Duodenal mucosa (tissue), 2 donors: ENCODE measurements at regions not wholly inside any gene's neighbourhood (a gene's known extent, or its start where the extent isn't known, plus 50 kb on each side); places are given as distances from the start of the nearest gene placed in this dataset.

ENCODE experiments used
- H3K27ac ChIP-seq: one replicate; pipeline ENCODE4 v1.7.0; 2013; ENCODE audit warnings: low read depth, low read length
- H3K27me3 ChIP-seq, 2 donors: one replicate each; pipeline ENCODE4 v1.7.0; 2013; ENCODE audit warnings: low read length in 2 of 2, control low read depth in 1 of 2; ENCODE audit not compliant: insufficient read depth in 2 of 2, control insufficient read depth in 1 of 2
- H3K36me3 ChIP-seq, 2 donors: one replicate each; pipeline ENCODE4 v1.7.0; 2013; ENCODE audit warnings: low read length in 2 of 2, control low read depth in 1 of 2; ENCODE audit not compliant: insufficient read depth in 2 of 2, control insufficient read depth in 1 of 2
- H3K4me1 ChIP-seq, 2 donors: one replicate each; pipeline ENCODE4 v1.7.0; 2013; ENCODE audit warnings: low read length in 2 of 2, control low read depth in 1 of 2; ENCODE audit not compliant: insufficient read depth in 2 of 2, control insufficient read depth in 1 of 2
- H3K4me3 ChIP-seq, 2 donors: one replicate each; pipeline ENCODE4 v1.7.0; 2013; ENCODE audit warnings: low read length in 2 of 2, low read depth in 1 of 2
- H3K9ac ChIP-seq, 2 donors: one replicate each; pipeline ENCODE4 v1.7.0; 2013; ENCODE audit warnings: low read length in 2 of 2, low read depth in 1 of 2
- H3K9me3 ChIP-seq, 2 donors: one replicate each; pipeline ENCODE4 v1.7.0; 2013; ENCODE audit warnings: low read length in 2 of 2, control low read depth in 1 of 2; ENCODE audit not compliant: control insufficient read depth in 1 of 2

- no peak overlapping the region for H3K9ac ChIP-seq
- H3K4me3 ChIP-seq = no peak overlapping the region
- H3K9me3 ChIP-seq = peaks cover 0 to 1% of the 10 kb centered on the region in 2 donors
- H3K27ac ChIP-seq = no peak overlapping the region
- H3K27me3 ChIP-seq = no peaks in the 10 kb centered on the region
- H3K36me3 ChIP-seq = no peaks in the 10 kb centered on the region
- H3K4me1 ChIP-seq = no peaks in the 10 kb centered on the region
Observed at GRCh38 chr2:46831869-46832265, 83.7 kb downstream of the MCFD2 start.

- H3K9me3 ChIP-seq = peaks cover 0 to 1% of the 10 kb centered on the region in 2 donors
- H3K9ac ChIP-seq = no peak overlapping the region
- no peaks in the 10 kb centered on the region for H3K4me1 ChIP-seq
- no peaks in the 10 kb centered on the region for H3K36me3 ChIP-seq
- H3K27ac ChIP-seq = no peak overlapping the region
- no peak overlapping the region for H3K4me3 ChIP-seq
- H3K27me3 ChIP-seq = no peaks in the 10 kb centered on the region
Observed at GRCh38 chr2:46831051-46831868, 84.3 kb downstream of the MCFD2 start.

DNA sequence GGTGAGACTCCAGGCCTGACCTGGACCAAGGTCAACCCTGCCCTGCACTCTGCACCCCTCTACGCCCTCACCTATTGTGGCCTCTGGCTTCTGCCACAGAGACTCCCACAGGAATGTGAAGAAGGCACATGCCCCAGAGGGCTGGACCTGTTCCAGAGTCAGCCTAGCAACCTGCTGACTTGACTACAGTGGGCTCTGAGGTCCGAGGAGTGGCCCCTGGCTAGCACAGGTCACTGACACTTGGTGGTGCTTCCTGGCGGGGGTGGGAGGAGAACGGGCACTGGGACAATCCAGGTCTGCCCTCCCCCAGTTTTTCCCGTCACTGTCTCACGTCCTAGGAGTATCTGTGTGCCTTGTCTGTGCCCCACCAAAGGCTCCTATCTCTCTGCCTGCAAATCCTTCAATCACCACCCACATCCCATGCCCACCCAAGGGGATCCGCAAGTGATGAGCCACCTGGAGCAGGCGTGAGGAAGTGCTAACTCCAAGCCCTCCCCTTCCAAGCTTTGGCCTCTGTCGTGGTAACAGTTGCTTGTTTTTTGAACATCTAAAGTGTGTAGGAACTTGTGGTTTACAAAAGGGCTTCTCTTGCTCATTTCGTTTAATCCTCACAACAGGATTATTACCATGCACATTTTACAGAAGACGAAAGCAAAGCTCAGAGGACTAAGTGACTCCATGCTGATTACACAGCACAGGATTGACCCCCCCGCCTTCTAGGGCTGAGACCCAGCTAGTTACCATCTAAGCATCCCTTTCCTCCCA lies 86.2 kb downstream of the MCFD2 start:
- H3K27me3 ChIP-seq = no peaks in the 10 kb centered on the region
- no peaks in the 10 kb centered on the region for H3K36me3 ChIP-seq
- H3K4me3 ChIP-seq = no peak overlapping the region
- H3K4me1 ChIP-seq = no peaks in the 10 kb centered on the region
- H3K27ac ChIP-seq = no peak overlapping the region
- no peak overlapping the region for H3K9ac ChIP-seq
- peaks cover 0 to 1% of the 10 kb centered on the region in 2 donors for H3K9me3 ChIP-seq

- H3K27me3 ChIP-seq = no peaks in the 10 kb centered on the region
- no peaks in the 10 kb centered on the region for H3K4me1 ChIP-seq
- H3K4me3 ChIP-seq = no peak overlapping the region
- no peaks in the 10 kb centered on the region for H3K36me3 ChIP-seq
- H3K27ac ChIP-seq = no peak overlapping the region
- peaks cover 0 to 1% of the 10 kb centered on the region in 2 donors for H3K9me3 ChIP-seq
- no peak overlapping the region for H3K9ac ChIP-seq
Observed at GRCh38 chr2:46828491-46829230, 86.9 kb downstream of the MCFD2 start.

DNA sequence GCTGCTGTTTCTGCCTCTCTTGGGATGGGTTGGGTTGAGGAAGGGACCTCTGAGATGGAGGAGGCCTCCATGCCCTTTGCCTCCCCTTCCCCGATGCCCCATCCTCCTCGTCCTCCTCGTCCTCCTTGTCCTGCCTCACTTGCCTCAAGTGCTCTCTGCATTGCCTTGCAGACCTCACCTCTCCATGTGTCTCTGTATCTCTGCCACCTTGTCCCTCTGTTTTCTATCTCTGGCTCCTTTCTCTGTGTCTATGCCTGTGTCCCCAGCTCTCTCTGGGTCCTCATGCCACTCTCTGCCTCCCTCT lies 87.5 kb downstream of the MCFD2 start:
- Histone ChIP-seq H3K9me3 (peaks cover 0 to 1% of the 10 kb centered on the region in 2 donors), H3K36me3 (no peaks in the 10 kb centered on the region), H3K4me1 (no peaks in the 10 kb centered on the region), H3K27ac (no peak overlapping the region), H3K27me3 (no peaks in the 10 kb centered on the region), H3K9ac (no peak overlapping the region), H3K4me3 (no peak overlapping the region)

GRCh38 chr2:46827274-46828134 lies 88.1 kb downstream of the MCFD2 start:
- no peaks in the 10 kb centered on the region for H3K27me3 ChIP-seq
- H3K27ac ChIP-seq = no peak overlapping the region
- H3K36me3 ChIP-seq = no peaks in the 10 kb centered on the region
- H3K4me3 ChIP-seq = no peak overlapping the region
- H3K4me1 ChIP-seq = no peaks in the 10 kb centered on the region
- H3K9me3 ChIP-seq = peaks cover 0 to 1% of the 10 kb centered on the region in 2 donors
- no peak overlapping the region for H3K9ac ChIP-seq

DNA sequence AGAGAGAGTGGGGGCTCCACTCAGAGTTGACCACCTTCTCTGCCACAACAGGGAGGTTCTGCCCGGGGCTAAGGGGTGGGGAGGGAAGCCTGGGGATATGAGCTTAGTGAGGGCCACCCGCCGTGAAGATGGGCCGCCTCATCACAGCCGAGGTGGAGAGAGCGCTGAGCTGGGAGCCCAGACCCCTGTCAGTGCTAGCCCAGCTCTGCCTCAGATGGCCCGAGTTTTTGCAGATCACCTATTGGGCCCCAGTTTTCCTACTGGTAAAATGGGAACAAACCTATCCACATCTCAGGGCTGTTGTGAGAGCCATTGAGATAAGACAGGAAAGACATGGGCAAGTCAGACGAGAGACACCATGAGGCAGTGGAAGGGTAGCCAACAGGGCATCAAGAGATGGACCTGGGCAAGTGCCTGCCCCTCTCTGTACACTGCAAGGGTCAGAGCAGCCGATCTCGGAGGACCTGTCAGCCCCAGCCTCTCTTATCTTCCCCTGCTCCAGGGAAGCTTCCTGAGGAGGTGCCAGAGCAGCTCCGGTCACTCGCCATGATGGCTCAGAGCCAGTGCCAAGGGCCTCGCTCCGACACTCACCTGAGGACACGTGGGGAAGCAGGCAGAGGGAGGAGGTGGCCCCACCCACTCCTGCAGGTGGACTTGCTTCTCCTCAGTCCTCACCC lies 88.9 kb downstream of the MCFD2 start:
- Histone ChIP-seq H3K27ac (no peak overlapping the region), H3K27me3 (no peaks in the 10 kb centered on the region), H3K4me3 (no peak overlapping the region), H3K36me3 (no peaks in the 10 kb centered on the region), H3K9ac (no peak overlapping the region), H3K9me3 (peaks cover 0 to 1% of the 10 kb centered on the region in 2 donors), H3K4me1 (no peaks in the 10 kb centered on the region)

- Histone ChIP-seq H3K9me3 (peaks cover 0 to 1% of the 10 kb centered on the region in 2 donors), H3K27me3 (no peaks in the 10 kb centered on the region), H3K9ac (no peak overlapping the region), H3K27ac (no peak overlapping the region), H3K4me1 (no peaks in the 10 kb centered on the region), H3K4me3 (no peak overlapping the region), H3K36me3 (no peaks in the 10 kb centered on the region)
Observed at GRCh38 chr2:46825939-46826568, 89.6 kb downstream of the MCFD2 start.
